ENCODE measurements at regions not wholly inside any gene's neighbourhood (a gene's known extent, or its start where the extent isn't known, plus 50 kb on each side); places are given as distances from the start of the nearest gene placed in this dataset.

- no peak for ATAC-seq
- DNase-seq (ENCODE audit: low spot score in 2 of 2), result no peak
- Mint-ChIP-seq H3K27ac (no peak overlapping the region), H3K36me3 (no peaks in the 10 kb centered on the region), H3K9me3 (no peaks in the 10 kb centered on the region)
Measured at GRCh38 chr1:229059671-229060539, 211.0 kb upstream of the RAB4A start.

- DNase-seq (ENCODE audit: low spot score in 2 of 2), result no peak
- ATAC-seq, result no peak
- H3K36me3 Mint-ChIP-seq, result no peaks in the 10 kb centered on the region
- no peaks in the 10 kb centered on the region for H3K9me3 Mint-ChIP-seq
- H3K27ac Mint-ChIP-seq, result no peak overlapping the region
Measured at GRCh38 chr1:229062135-229062534, 208.8 kb upstream of the RAB4A start.

GRCh38 chr1:229063154-229063773 is 207.6 kb upstream of the RAB4A start:
- Mint-ChIP-seq H3K27ac (no peak overlapping the region), H3K36me3 (no peaks in the 10 kb centered on the region), H3K9me3 (no peaks in the 10 kb centered on the region)
- no peak for ATAC-seq
- DNase-seq (ENCODE audit: low spot score in 2 of 2), result no peak

- Mint-ChIP-seq H3K27ac (no peak overlapping the region), H3K36me3 (no peaks in the 10 kb centered on the region), H3K9me3 (no peaks in the 10 kb centered on the region)
- DNase-seq (ENCODE audit: low spot score in 2 of 2), result no peak
- ATAC-seq, result no peak
Measured at GRCh38 chr1:229064320-229065168, 206.4 kb upstream of the RAB4A start.

- H3K27ac Mint-ChIP-seq, result no peak overlapping the region
- ATAC-seq (no peak), DNase-seq (ENCODE audit: low spot score in 2 of 2) (no peak)
- H3K36me3 Mint-ChIP-seq, result no peaks in the 10 kb centered on the region
- no peaks in the 10 kb centered on the region for H3K9me3 Mint-ChIP-seq
Measured at GRCh38 chr1:229065613-229066012, 205.3 kb upstream of the RAB4A start.

- ATAC-seq, result no peak
- DNase-seq (ENCODE audit: low spot score in 2 of 2), result no peak
- no peaks in the 10 kb centered on the region for H3K36me3 Mint-ChIP-seq
- no peaks in the 10 kb centered on the region for H3K9me3 Mint-ChIP-seq
- no peak overlapping the region for H3K27ac Mint-ChIP-seq
Measured at GRCh38 chr1:229066591-229066990, 204.3 kb upstream of the RAB4A start.

GRCh38 chr1:229067546-229067945 is 203.4 kb upstream of the RAB4A start:
- DNase-seq (ENCODE audit: low spot score in 2 of 2) (no peak), ATAC-seq (no peak)
- Mint-ChIP-seq H3K27ac (no peak overlapping the region), H3K36me3 (no peaks in the 10 kb centered on the region), H3K9me3 (no peaks in the 10 kb centered on the region)

GRCh38 chr1:229068270-229068987 is 202.5 kb upstream of the RAB4A start:
- peak overlapping the region in 1 of 2 donors; percentile 89 for H3K27ac Mint-ChIP-seq
- DNase-seq (ENCODE audit: low spot score in 2 of 2), result no peak

GRCh38 chr1:229069176-229069575 is 201.7 kb upstream of the RAB4A start:
- Mint-ChIP-seq H3K9me3 (no peaks in the 10 kb centered on the region), H3K36me3 (no peaks in the 10 kb centered on the region), H3K27ac (no peak overlapping the region)
- ATAC-seq, result no peak
- no peak for DNase-seq (ENCODE audit: low spot score in 2 of 2)

More at GRCh38 chr1:229068270-229068987, 202.5 kb upstream of the RAB4A start:
- peak in 1 of 2 donors; percentile 70 for ATAC-seq
- Mint-ChIP-seq H3K9me3 (no peaks in the 10 kb centered on the region), H3K36me3 (no peaks in the 10 kb centered on the region)

GRCh38 chr1:229070168-229070567 is 200.7 kb upstream of the RAB4A start:
- Mint-ChIP-seq H3K27ac (no peak overlapping the region), H3K9me3 (no peaks in the 10 kb centered on the region), H3K36me3 (no peaks in the 10 kb centered on the region)
- DNase-seq (ENCODE audit: low spot score in 2 of 2), result no peak
- no peak for ATAC-seq

- ATAC-seq, result no peak
- DNase-seq (ENCODE audit: low spot score in 2 of 2), result no peak
- no peak overlapping the region for H3K27ac Mint-ChIP-seq
- H3K36me3 Mint-ChIP-seq, result no peaks in the 10 kb centered on the region
- no peaks in the 10 kb centered on the region for H3K9me3 Mint-ChIP-seq
Measured at GRCh38 chr1:229073251-229073650, 197.7 kb upstream of the RAB4A start.

- DNase-seq (ENCODE audit: low spot score in 2 of 2) (no peak), ATAC-seq (no peak)
- Mint-ChIP-seq H3K36me3 (no peaks in the 10 kb centered on the region), H3K27ac (peak overlapping the region in 1 of 2 donors; percentile 44), H3K9me3 (no peaks in the 10 kb centered on the region)
Measured at GRCh38 chr1:229075217-229075616, 195.7 kb upstream of the RAB4A start.

- ATAC-seq (no peak), DNase-seq (ENCODE audit: low spot score in 2 of 2) (no peak)
- H3K36me3 Mint-ChIP-seq, result no peaks in the 10 kb centered on the region
- H3K27ac Mint-ChIP-seq, result no peak overlapping the region
- no peaks in the 10 kb centered on the region for H3K9me3 Mint-ChIP-seq
Measured at GRCh38 chr1:229075716-229076115, 195.2 kb upstream of the RAB4A start.

GRCh38 chr1:229076195-229076594 is 194.7 kb upstream of the RAB4A start:
- peaks cover 0 to 4% of the 10 kb centered on the region in 2 donors for H3K36me3 Mint-ChIP-seq
- ATAC-seq (no peak), DNase-seq (ENCODE audit: low spot score in 2 of 2) (no peak)
- H3K9me3 Mint-ChIP-seq, result peaks cover 0 to 2% of the 10 kb centered on the region in 2 donors
- no peak overlapping the region for H3K27ac Mint-ChIP-seq

GRCh38 chr1:229079016-229079595 is 191.8 kb upstream of the RAB4A start:
- no peak for ATAC-seq
- H3K9me3 Mint-ChIP-seq, result peaks cover 19 to 23% of the 10 kb centered on the region in 2 donors
- DNase-seq (ENCODE audit: low spot score in 2 of 2), result no peak
- H3K27ac Mint-ChIP-seq, result no peak overlapping the region
- peaks cover 25 to 32% of the 10 kb centered on the region in 2 donors for H3K36me3 Mint-ChIP-seq

GRCh38 chr1:229080361-229080760 is 190.6 kb upstream of the RAB4A start:
- ATAC-seq (no peak), DNase-seq (ENCODE audit: low spot score in 2 of 2) (no peak)
- H3K9me3 Mint-ChIP-seq, result peaks cover 19 to 28% of the 10 kb centered on the region in 2 donors
- H3K27ac Mint-ChIP-seq, result no peak overlapping the region
- peaks cover 25 to 32% of the 10 kb centered on the region in 2 donors for H3K36me3 Mint-ChIP-seq

Data from activated naive CD4-positive, alpha-beta T cell treated with anti-CD3 and anti-CD28 coated beads, Interleukin-2, amount 50 U/mL, for 72 hours (primary cell).